ENCODE measurements at regions not wholly inside any gene's neighbourhood (a gene's known extent, or its start where the extent isn't known, plus 50 kb on each side); places are given as distances from the start of the nearest gene placed in this dataset.

DNA sequence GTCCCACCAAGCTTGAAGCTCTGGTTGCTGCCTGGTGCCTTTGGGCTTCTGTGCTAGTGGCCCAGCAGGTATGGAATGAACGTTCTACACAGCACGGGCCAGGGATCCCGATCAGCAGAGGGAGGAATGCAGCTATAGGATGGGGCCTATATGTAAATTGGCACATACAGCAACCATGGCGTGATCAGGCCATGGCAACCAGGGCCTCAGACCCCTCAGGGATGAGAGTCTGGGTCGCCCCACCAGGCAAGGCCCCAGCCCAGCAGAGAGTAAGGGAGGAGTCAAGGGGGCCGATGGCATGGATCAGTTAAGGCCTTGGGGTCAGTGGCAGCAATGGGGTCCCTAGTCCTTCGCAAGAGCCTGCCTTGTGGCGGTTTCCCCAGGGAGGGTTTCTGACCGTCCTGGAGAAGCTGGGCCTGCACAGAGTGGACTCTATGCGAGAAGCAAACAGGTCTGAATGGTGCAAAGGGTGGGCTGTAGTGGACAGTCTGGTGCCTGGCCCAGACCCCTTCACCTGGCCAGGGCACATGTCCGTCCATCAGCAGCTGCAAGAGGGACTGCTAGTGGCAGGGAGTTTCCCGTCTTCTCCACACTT lies 98.2 kb upstream of the SLC22A11 start:
- no peak for DNase-seq

- DNase-seq = peak; percentile 65
Observed at GRCh38 chr11:64458997-64459396, 96.7 kb upstream of the SLC22A11 start.

- no peak for DNase-seq
Observed at GRCh38 chr11:64459609-64460008, 96.1 kb upstream of the SLC22A11 start.

DNA sequence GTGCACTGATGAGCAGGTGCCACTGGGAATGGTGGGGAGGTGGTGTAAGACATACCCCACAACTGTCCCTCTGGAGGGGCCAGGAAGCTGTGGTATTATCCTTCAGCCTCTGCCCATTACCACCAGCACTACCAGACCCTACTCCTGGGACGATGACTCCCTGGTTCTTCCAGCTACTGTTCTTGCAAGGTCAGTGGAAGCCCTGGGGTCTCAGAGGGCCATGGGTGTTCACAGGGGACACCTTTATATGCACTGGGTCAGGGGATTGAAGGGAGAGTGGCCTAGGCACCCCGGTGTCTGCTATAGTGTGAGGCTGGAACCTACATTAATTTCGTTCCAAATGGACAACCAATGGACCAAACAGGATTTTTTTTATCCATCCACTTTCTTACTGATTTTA lies 94.7 kb upstream of the SLC22A11 start:
- DNase-seq = no peak

GRCh38 chr11:64466115-64466718 lies 89.5 kb upstream of the SLC22A11 start:
- DNase-seq = no peak

- DNase-seq = no peak
Observed at GRCh38 chr11:64469288-64469687, 86.5 kb upstream of the SLC22A11 start.

DNA sequence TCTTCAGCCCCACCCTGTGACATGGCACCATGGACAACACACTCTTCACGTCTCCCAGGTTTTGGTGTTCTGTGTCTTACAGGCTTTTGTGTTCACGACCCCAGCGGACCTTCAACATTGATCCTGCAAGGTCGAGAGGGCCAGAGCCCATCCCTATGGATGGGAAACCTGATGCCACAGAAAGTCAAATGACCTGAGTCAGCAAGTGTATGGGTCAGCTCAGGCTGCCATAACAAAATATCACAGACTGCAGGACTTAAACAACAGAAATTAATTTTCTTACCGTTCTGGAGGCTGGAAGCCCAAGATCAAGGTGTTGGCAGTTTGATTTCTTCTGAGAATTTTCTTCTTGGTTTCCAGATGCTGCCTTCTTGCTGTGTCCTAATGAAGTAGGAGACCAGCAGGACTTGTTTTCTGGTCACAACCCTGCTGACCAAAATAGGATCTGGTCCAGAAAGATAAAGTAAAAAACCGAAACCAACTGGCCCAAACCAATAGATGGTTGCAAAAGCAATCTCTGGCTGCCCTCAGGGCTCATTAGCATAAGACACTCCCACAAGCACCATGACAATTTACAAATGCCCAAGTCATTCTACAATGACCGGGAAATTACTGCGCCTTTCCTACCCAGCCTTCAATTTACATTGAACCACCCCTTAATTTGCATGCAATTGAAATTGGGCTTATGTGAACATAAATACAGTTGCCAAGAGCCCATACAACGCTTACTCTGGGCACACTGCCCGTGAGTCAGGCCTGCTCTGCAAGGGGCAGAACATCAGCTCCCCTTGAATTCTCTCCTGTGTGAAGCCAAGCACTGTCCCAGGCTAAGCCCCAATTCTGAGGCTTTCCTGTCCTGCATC lies 82.9 kb upstream of the SLC22A11 start:
- DNase-seq = no peak

GRCh38 chr11:64474680-64475079 lies 81.1 kb upstream of the SLC22A11 start:
- no peak for DNase-seq

DNA sequence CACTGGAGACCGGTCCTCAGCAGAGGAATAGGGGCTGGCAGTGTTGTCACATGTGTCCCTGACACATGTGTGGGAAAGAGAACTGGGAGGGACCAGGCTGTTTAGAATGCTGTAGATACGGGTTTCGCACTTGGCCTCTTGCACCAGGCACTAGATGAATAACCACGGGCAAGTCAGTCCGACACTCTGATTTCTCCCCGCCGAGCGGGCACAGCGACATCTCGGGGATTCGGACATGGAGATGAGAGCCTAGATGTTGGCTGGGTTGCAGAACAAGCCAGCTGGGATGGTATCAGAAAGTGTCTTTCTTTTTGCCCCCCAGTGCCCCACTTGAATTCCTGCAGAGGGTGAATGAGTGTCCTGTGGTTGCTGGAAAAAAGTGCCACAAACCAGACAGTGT lies 80.6 kb upstream of the SLC22A11 start:
- no peak for DNase-seq

DNA sequence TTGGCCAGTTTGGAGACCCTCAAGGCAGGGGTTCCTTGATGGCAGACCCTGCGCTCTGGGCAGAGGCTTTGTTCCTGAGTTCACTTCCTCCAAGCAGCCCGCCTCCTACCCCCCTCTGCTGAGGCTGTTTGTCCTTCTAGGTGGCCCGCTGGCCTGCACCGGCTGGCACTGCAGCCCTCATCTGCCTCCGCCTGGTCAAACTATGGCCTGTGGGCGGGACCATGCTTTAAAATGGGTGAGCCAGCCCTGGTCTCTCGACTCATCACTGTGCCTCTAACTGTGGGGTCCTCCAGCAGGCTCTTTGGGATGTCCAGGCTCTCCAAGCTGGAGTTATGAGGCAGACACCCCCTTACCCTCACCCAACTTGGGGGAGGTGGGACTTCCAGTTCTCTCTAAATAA lies 78.9 kb upstream of the SLC22A11 start:
- no peak for DNase-seq

DNA sequence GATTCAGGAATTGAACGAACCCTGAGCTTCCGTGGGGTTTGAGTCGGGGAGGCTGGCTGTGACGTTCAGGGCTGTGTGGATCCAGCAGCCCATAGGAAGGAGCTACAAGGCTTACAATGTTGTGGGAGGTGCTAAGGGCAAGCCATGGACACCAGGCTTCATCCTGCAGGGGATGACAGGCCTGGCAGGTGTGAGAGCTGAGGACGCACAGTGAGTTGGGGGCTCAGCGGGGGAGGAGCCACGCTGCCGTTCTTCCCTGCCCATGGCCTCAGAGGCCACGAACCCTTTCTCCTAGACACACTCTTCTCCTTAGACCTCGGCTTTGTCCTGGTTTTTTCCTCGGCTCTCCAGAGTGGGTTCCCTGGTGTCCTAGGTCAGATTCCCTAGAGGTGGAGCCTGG lies 78.1 kb upstream of the SLC22A11 start:
- no peak for DNase-seq

GRCh38 chr11:64482588-64482987 lies 73.2 kb upstream of the SLC22A11 start:
- DNase-seq = no peak

DNA sequence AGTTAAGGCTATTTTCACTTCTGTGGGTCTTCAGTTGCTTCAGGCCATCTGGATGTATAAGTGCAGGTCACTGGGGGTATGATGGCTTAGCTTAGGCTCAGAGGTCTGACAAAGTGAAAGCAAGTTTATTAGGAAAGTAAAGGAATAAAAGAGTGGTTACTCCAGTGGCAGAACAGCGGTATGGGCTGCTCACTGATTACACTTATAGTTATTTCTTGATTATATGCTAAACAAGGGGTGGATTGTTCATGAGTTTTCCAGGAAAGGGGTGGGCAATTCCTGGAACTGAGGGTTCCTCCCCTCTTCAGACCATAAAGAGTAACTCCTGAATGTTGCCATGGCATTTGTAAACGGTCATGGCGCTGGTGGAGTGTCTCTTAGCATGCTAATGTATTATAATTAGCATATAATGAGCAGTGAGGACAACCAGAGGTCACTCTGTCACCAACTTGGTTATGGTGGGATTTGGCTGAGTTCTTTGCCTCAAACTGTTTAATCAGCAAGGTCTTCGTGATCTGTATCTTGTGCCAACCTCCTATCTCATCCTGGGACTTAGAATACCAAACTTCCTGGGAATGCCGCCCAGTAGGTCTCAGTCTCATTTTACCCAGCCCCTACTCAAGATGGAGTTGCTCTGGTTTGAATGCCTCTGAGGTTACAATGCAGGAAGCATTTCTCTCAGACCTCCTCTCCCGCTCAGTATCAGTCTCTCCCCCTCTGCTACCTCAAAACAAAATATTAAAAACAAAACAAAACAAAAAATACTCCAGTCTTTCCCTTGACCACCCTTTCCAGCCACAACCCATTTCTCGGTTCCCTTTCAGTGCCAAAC lies 71.3 kb upstream of the SLC22A11 start:
- no peak for DNase-seq

- no peak for DNase-seq
Observed at GRCh38 chr11:64485074-64485473, 70.7 kb upstream of the SLC22A11 start.

DNA sequence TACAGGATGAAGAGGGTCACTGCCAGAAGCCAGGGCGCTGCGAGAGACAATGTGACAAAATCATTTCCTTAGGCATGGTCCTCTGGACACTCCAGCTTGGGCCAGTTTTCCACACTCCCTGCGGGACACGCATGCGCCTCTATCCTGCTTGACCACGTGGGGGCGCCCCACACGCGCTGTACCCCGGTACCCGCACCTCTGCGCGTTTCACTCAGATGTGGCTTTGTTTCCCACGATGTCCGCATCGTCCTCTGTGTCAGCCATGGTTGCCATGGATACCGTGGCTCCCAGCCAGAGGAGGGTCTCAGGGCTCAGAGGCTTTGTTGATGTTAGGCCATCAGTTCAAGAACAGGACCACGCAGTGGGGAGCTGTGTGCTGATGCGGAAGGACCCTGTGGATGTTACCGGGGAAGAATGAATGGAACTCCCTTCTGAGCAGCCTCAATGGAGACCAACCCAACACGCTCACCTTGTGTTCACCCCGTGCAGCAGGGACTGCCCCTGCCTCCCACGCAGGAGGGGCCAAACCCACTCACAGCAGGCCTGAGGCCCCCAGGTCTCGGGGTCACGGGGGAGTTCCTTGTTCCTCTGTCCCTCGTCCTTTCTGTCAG lies 65.8 kb upstream of the SLC22A11 start:
- peak; percentile 59 for DNase-seq

GRCh38 chr11:64490562-64491216 lies 65.1 kb upstream of the SLC22A11 start:
- no peak for DNase-seq

GRCh38 chr11:64492561-64492960 lies 63.2 kb upstream of the SLC22A11 start:
- no peak for DNase-seq

- no peak for DNase-seq
Observed at GRCh38 chr11:64498136-64498535, 57.6 kb upstream of the SLC22A11 start.

- no peak for DNase-seq
Observed at GRCh38 chr11:64499261-64500004, 56.3 kb upstream of the SLC22A11 start.

DNA sequence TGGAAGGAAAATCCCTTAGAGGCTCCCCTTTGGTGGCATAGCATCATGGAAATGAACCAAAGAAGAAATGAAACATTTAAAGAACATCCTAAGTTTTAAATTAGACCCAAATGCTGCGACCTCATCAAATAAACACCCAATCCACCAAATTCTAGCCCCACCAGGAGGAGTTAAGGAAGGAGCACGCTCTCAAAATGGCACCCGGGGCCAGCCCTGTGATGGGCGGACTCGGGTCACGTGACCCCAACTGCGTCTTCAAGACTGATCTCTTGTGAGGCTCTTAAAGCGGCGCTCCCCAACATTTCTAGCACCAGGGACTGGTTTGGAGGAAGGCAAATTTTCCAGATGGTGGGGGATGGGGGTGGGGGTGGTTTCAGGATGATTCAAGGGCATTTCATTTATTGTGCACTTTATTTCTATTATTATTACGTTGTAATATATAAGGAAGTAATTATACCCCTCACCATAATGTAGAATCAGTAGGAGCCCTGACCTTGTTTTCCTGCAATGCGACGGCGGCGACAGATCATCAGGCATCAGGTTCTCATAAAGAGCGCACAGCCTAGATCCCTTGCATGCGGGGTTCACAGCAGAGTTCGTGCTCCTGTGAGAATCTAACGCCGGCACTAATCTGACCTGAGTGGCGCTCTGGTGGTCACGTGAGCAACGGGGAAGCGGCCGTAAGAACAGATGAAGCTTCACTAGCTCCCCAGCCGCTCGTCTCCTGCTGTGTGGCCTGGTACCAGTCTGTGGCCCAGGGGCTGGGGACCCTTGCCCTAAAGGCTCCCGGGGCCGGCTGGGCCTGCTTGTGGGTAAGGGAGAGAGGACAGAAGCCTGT lies 55.3 kb upstream of the SLC22A11 start:
- DNase-seq = no peak

Data from EL (cell line).